PC-3 (cell line): ENCODE measurements at regions not wholly inside any gene's neighbourhood (a gene's known extent, or its start where the extent isn't known, plus 50 kb on each side); places are given as distances from the start of the nearest gene placed in this dataset.

Experiments
- ATAC-seq: fragments of 200-7000 bp; cut with Tn5 transposase; 2 replicates; pipeline ENCODE4 v1.9.1; 2020; ENCODE audit warnings: mild to moderate bottlenecking, moderate library complexity
- BruUV-seq: library from RNA; stranded (reverse); fragments of 400-500 nt; replicated peaks from 2 replicates; lab custom pipeline; 2021; lab: Mats Ljungman, UMichigan
- CTCF ChIA-PET: fragments of 300-600 bp; sonication (Branson Sonifier 250); formaldehyde crosslinking; loops from one replicate; lab custom pipeline; 2022; ENCODE audit warnings: antibody characterized with exemption; lab: Charles Lee
- POLR2A ChIA-PET: fragments of 300-600 bp; sonication (Branson Sonifier 250); formaldehyde crosslinking; loops from one replicate; lab custom pipeline; 2022; ENCODE audit warnings: antibody characterized with exemption; ENCODE audit not compliant: unreplicated experiment; lab: Charles Lee
- DNase-seq: peaks from one replicate; pipeline ENCODE4 v3.0.0-alpha.2; 2015
- H2AFZ ChIP-seq: fragments of 300-600 bp; sonication (generic); 2 replicates; pipeline ENCODE4 v1.6.0; 2016; ENCODE audit warnings: antibody characterized with exemption, low read length
- H3F3A ChIP-seq: fragments of 300-600 bp; sonication (generic); one replicate; pipeline ENCODE4 v1.6.0; 2017; ENCODE audit warnings: antibody characterized with exemption, low read length, control low read depth, mild to moderate bottlenecking; ENCODE audit not compliant: unreplicated experiment
- H3K27ac ChIP-seq: fragments of 300-600 bp; sonication (generic); 2 replicates; pipeline ENCODE4 v1.5.1; 2016; ENCODE audit warnings: mild to moderate bottlenecking, low read length
- H3K27me3 ChIP-seq: fragments of 300-600 bp; sonication (generic); 2 replicates; pipeline ENCODE4 v1.6.1; 2016; ENCODE audit warnings: low read length, mixed read lengths
- H3K36me3 ChIP-seq: fragments of 300-600 bp; sonication (generic); 2 replicates; pipeline ENCODE4 v1.6.1; 2016; ENCODE audit warnings: low read depth, mixed run types, low read length, mixed read lengths
- H3K4me1 ChIP-seq: fragments of 300-600 bp; sonication (generic); 2 replicates; pipeline ENCODE4 v1.5.1; 2016; ENCODE audit warnings: low read length; ENCODE audit not compliant: insufficient read depth
- H3K4me2 ChIP-seq: fragments of 300-600 bp; sonication (generic); 2 replicates; pipeline ENCODE4 v1.6.0; 2016; ENCODE audit warnings: low read length
- H3K4me3 ChIP-seq: fragments of 300-600 bp; sonication (generic); 2 replicates; pipeline ENCODE4 v1.5.1; 2016; ENCODE audit warnings: mild to moderate bottlenecking, low read length, mixed read lengths
- H3K79me2 ChIP-seq: fragments of 300-600 bp; sonication (generic); 2 replicates; pipeline ENCODE4 v1.6.1; 2017; ENCODE audit warnings: low read length, mixed read lengths
- H3K9ac ChIP-seq: fragments of 300-600 bp; sonication (generic); 2 replicates; pipeline ENCODE4 v1.6.0; 2016; ENCODE audit warnings: mild to moderate bottlenecking, low read length
- H3K9me2 ChIP-seq: fragments of 300-600 bp; sonication (generic); replicated peaks from 2 replicates; pipeline ENCODE4 v1.6.1; 2016; ENCODE audit warnings: mixed run types, low read length, mixed read lengths
- H3K9me3 ChIP-seq: fragments of 300-600 bp; sonication (generic); 2 replicates; pipeline ENCODE4 v1.6.1; 2016; ENCODE audit warnings: low read length, mixed read lengths
- H4K20me1 ChIP-seq: fragments of 300-600 bp; sonication (generic); 2 replicates; pipeline ENCODE4 v1.6.1; 2016; ENCODE audit warnings: low read length, mixed read lengths
- CTCF ChIP-seq: fragments of 300-600 bp; sonication (generic); conservative IDR thresholded peaks from 2 replicates; pipeline ENCODE4 v1.5.1; 2017; ENCODE audit warnings: antibody characterized with exemption, low read depth, mild to moderate bottlenecking, low read length
- EZH2 ChIP-seq: fragments of 300-600 bp; sonication (generic); IDR thresholded peaks from one replicate; pipeline ENCODE4 v1.6.1; 2017; ENCODE audit warnings: antibody characterized with exemption, mild to moderate bottlenecking, low read length; ENCODE audit not compliant: unreplicated experiment
- EZH2phosphoT487 ChIP-seq: fragments of 300-600 bp; sonication (generic); IDR thresholded peaks from 2 replicates; pipeline ENCODE4 v1.6.1; 2018; ENCODE audit warnings: mild to moderate bottlenecking, antibody characterized with exemption, low read length, borderline replicate concordance
- intact Hi-C: fragments of 100-400 bp; cut with micrococcal nuclease; formaldehyde crosslinking; loops from 2 replicates; pipeline ENCODE4 v1.9.0; 2023

GRCh38 chr11:110890995-110891394 lies 178.8 kb upstream of the ARHGAP20 start:
- Histone ChIP-seq H4K20me1 (no peaks in the 10 kb centered on the region), H3K9me3 (no peaks in the 10 kb centered on the region), H3K4me3 (no peak overlapping the region), H3K9ac (no peak overlapping the region), H3K9me2 (no peaks in the 10 kb centered on the region), H3K79me2 (no peaks in the 10 kb centered on the region), H3K4me2 (no peak overlapping the region), H3K27me3 (peaks cover 46% of the 10 kb centered on the region), H2AFZ (no peak overlapping the region), H3K4me1 (no peaks in the 10 kb centered on the region), H3K27ac (no peak overlapping the region), H3F3A (no peaks in the 10 kb centered on the region), H3K36me3 (no peaks in the 10 kb centered on the region)
- DNase-seq (no peak), ATAC-seq (no peak)
- BruUV-seq: no TSS peak
- CTCF ChIA-PET: no interaction called here
- TF ChIP-seq EZH2phosphoT487: no peak
- TF ChIP-seq CTCF: no peak
- TF ChIP-seq EZH2: no peak
- intact Hi-C loops: no loop called here
- POLR2A ChIA-PET: no interaction called here

- POLR2A ChIA-PET: no interaction called here
- CTCF ChIA-PET: no interaction called here
- no peaks in the 10 kb centered on the region for H3K9me2 ChIP-seq
- no peak overlapping the region for H2AFZ ChIP-seq
- peaks cover 60% of the 10 kb centered on the region for H3K27me3 ChIP-seq
- no peaks in the 10 kb centered on the region for H3K4me1 ChIP-seq
- H3K79me2 ChIP-seq: no peaks in the 10 kb centered on the region
- no peak overlapping the region for H3K4me2 ChIP-seq
- no peak overlapping the region for H3K9ac ChIP-seq
- no peaks in the 10 kb centered on the region for H4K20me1 ChIP-seq
- no peak for TF ChIP-seq EZH2phosphoT487
- no peak for TF ChIP-seq CTCF
- no peak for TF ChIP-seq EZH2
- ATAC-seq (no peak), DNase-seq (no peak)
- no peaks in the 10 kb centered on the region for H3F3A ChIP-seq
- no peaks in the 10 kb centered on the region for H3K9me3 ChIP-seq
- intact Hi-C loops: no loop called here
- no peak overlapping the region for H3K4me3 ChIP-seq
- no TSS peak for BruUV-seq
- no peak overlapping the region for H3K27ac ChIP-seq
- H3K36me3 ChIP-seq: no peaks in the 10 kb centered on the region
Observed at GRCh38 chr11:110886288-110886970, 174.2 kb upstream of the ARHGAP20 start.

GRCh38 chr11:110883256-110883655 lies 171.0 kb upstream of the ARHGAP20 start:
- H3F3A ChIP-seq: no peaks in the 10 kb centered on the region
- no peaks in the 10 kb centered on the region for H3K79me2 ChIP-seq
- POLR2A ChIA-PET: no interaction called here
- CTCF ChIA-PET: no interaction called here
- BruUV-seq: no TSS peak
- H3K27ac ChIP-seq: no peak overlapping the region
- intact Hi-C loops: no loop called here
- no peak overlapping the region for H3K9ac ChIP-seq
- no peak overlapping the region for H2AFZ ChIP-seq
- H3K9me2 ChIP-seq: no peaks in the 10 kb centered on the region
- TF ChIP-seq CTCF (no peak), EZH2 (no peak), EZH2phosphoT487 (no peak)
- no peak overlapping the region for H3K4me2 ChIP-seq
- no peak overlapping the region for H3K4me3 ChIP-seq
- no peaks in the 10 kb centered on the region for H3K4me1 ChIP-seq
- no peaks in the 10 kb centered on the region for H3K9me3 ChIP-seq
- DNase-seq (no peak), ATAC-seq (no peak)
- H3K36me3 ChIP-seq: no peaks in the 10 kb centered on the region
- no peaks in the 10 kb centered on the region for H4K20me1 ChIP-seq
- H3K27me3 ChIP-seq: peaks cover 45% of the 10 kb centered on the region
